ENCODE measurements at regions not wholly inside any gene's neighbourhood (a gene's known extent, or its start where the extent isn't known, plus 50 kb on each side); places are given as distances from the start of the nearest gene placed in this dataset.

DNA sequence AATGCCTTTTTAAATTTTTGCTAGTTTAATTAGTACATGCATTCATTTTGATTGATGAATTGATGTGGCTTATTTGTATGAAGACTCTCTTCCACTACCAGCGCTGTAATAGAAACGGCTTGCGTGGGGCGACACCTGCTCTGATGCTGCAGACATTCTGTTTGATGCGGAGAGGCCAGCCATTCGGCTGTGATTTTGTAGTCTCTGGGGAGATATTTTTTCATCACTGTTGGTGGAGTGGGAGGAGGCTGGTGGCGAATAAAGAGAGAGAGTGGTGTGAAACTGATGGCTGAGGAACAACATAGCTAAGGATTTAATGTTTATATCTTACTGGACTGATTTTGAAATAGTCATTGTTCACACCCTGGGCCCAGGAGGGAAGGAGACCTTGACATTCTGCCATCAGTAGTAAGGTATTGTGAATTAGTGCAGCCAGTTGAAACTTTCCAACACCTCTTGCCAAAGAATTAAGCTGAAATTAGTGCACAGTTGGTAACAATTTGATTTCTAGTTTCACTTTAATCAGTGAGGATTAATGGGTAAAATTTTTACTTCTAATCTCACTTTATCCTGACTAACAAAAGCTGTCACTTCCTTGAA is 224.1 kb downstream of the MTX2 start:
- TF ChIP-seq, protein P1, sequence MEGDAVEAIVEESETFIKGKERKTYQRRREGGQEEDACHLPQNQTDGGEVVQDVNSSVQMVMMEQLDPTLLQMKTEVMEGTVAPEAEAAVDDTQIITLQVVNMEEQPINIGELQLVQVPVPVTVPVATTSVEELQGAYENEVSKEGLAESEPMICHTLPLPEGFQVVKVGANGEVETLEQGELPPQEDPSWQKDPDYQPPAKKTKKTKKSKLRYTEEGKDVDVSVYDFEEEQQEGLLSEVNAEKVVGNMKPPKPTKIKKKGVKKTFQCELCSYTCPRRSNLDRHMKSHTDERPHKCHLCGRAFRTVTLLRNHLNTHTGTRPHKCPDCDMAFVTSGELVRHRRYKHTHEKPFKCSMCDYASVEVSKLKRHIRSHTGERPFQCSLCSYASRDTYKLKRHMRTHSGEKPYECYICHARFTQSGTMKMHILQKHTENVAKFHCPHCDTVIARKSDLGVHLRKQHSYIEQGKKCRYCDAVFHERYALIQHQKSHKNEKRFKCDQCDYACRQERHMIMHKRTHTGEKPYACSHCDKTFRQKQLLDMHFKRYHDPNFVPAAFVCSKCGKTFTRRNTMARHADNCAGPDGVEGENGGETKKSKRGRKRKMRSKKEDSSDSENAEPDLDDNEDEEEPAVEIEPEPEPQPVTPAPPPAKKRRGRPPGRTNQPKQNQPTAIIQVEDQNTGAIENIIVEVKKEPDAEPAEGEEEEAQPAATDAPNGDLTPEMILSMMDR (IDR thresholded peaks at IDR 0.05; ENCODE audit: poor library complexity), result no peak
- TF ChIP-seq EZH2 (IDR thresholded peaks at IDR 0.05; ENCODE audit: borderline replicate concordance), result no peak
